ENCODE measurements at regions not wholly inside any gene's neighbourhood (a gene's known extent, or its start where the extent isn't known, plus 50 kb on each side); places are given as distances from the start of the nearest gene placed in this dataset.

- TF ChIP-seq TCF12 (IDR thresholded peaks at IDR 0.05; ENCODE audit: low read depth): no peak
- TF ChIP-seq RAD21 (IDR thresholded peaks at IDR 0.05; ENCODE audit: low read depth): no peak
- TF ChIP-seq, protein P1, sequence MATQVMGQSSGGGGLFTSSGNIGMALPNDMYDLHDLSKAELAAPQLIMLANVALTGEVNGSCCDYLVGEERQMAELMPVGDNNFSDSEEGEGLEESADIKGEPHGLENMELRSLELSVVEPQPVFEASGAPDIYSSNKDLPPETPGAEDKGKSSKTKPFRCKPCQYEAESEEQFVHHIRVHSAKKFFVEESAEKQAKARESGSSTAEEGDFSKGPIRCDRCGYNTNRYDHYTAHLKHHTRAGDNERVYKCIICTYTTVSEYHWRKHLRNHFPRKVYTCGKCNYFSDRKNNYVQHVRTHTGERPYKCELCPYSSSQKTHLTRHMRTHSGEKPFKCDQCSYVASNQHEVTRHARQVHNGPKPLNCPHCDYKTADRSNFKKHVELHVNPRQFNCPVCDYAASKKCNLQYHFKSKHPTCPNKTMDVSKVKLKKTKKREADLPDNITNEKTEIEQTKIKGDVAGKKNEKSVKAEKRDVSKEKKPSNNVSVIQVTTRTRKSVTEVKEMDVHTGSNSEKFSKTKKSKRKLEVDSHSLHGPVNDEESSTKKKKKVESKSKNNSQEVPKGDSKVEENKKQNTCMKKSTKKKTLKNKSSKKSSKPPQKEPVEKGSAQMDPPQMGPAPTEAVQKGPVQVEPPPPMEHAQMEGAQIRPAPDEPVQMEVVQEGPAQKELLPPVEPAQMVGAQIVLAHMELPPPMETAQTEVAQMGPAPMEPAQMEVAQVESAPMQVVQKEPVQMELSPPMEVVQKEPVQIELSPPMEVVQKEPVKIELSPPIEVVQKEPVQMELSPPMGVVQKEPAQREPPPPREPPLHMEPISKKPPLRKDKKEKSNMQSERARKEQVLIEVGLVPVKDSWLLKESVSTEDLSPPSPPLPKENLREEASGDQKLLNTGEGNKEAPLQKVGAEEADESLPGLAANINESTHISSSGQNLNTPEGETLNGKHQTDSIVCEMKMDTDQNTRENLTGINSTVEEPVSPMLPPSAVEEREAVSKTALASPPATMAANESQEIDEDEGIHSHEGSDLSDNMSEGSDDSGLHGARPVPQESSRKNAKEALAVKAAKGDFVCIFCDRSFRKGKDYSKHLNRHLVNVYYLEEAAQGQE (IDR thresholded peaks at IDR 0.05; ENCODE audit: low read depth): no peak
- no peak for TF ChIP-seq NFIC (IDR thresholded peaks at IDR 0.05)
Observed at GRCh38 chr18:34970106-34970505, 71.1 kb upstream of the MAPRE2 start.
